ENCODE measurements at regions not wholly inside any gene's neighbourhood (a gene's known extent, or its start where the extent isn't known, plus 50 kb on each side); places are given as distances from the start of the nearest gene placed in this dataset.

GRCh38 chr3:22103423-22103822, 352.4 kb upstream of the ZNF385D start:
- Mint-ChIP-seq H3K4me3 (ENCODE audit: unreplicated experiment) (no peak overlapping the region), H3K4me1 (ENCODE audit: unreplicated experiment) (no peaks in the 10 kb centered on the region), H3K36me3 (ENCODE audit: low read depth, unreplicated experiment) (no peaks in the 10 kb centered on the region), H3K9me3 (ENCODE audit: unreplicated experiment) (no peaks in the 10 kb centered on the region), H3K27me3 (ENCODE audit: unreplicated experiment) (no peaks in the 10 kb centered on the region), H3K27ac (ENCODE audit: unreplicated experiment) (no peak overlapping the region)
- no peak for DNase-seq (ENCODE audit: low spot score)
- TF ChIP-seq CTCF (IDR thresholded peaks at IDR 0.05; ENCODE audit: unreplicated experiment) = no peak

- Mint-ChIP-seq H3K36me3 (ENCODE audit: low read depth, unreplicated experiment) (no peaks in the 10 kb centered on the region), H3K4me3 (ENCODE audit: unreplicated experiment) (no peak overlapping the region), H3K27me3 (ENCODE audit: unreplicated experiment) (no peaks in the 10 kb centered on the region), H3K4me1 (ENCODE audit: unreplicated experiment) (no peaks in the 10 kb centered on the region), H3K9me3 (ENCODE audit: unreplicated experiment) (no peaks in the 10 kb centered on the region), H3K27ac (ENCODE audit: unreplicated experiment) (no peak overlapping the region)
- TF ChIP-seq CTCF (IDR thresholded peaks at IDR 0.05; ENCODE audit: unreplicated experiment) = no peak
- DNase-seq (ENCODE audit: low spot score) = no peak
These were observed 355.3 kb upstream of the ZNF385D start for GRCh38 chr3:22106213-22106896.

- Mint-ChIP-seq H3K27ac (ENCODE audit: unreplicated experiment) (no peak overlapping the region), H3K4me3 (ENCODE audit: unreplicated experiment) (no peak overlapping the region), H3K4me1 (ENCODE audit: unreplicated experiment) (no peaks in the 10 kb centered on the region), H3K27me3 (ENCODE audit: unreplicated experiment) (no peaks in the 10 kb centered on the region), H3K9me3 (ENCODE audit: unreplicated experiment) (no peaks in the 10 kb centered on the region), H3K36me3 (ENCODE audit: low read depth, unreplicated experiment) (no peaks in the 10 kb centered on the region)
- no peak for TF ChIP-seq CTCF (IDR thresholded peaks at IDR 0.05; ENCODE audit: unreplicated experiment)
- DNase-seq (ENCODE audit: low spot score) = no peak
These were observed 360.2 kb upstream of the ZNF385D start for GRCh38 chr3:22111226-22111625.

GRCh38 chr3:22113453-22113852, 362.4 kb upstream of the ZNF385D start:
- H3K27me3 Mint-ChIP-seq (ENCODE audit: unreplicated experiment) = no peaks in the 10 kb centered on the region
- H3K36me3 Mint-ChIP-seq (ENCODE audit: low read depth, unreplicated experiment) = no peaks in the 10 kb centered on the region
- H3K4me3 Mint-ChIP-seq (ENCODE audit: unreplicated experiment) = no peak overlapping the region
- no peak for DNase-seq (ENCODE audit: low spot score)
- no peak overlapping the region for H3K27ac Mint-ChIP-seq (ENCODE audit: unreplicated experiment)
- no peak for TF ChIP-seq CTCF (IDR thresholded peaks at IDR 0.05; ENCODE audit: unreplicated experiment)
- H3K9me3 Mint-ChIP-seq (ENCODE audit: unreplicated experiment) = no peaks in the 10 kb centered on the region
- no peaks in the 10 kb centered on the region for H3K4me1 Mint-ChIP-seq (ENCODE audit: unreplicated experiment)

- no peaks in the 10 kb centered on the region for H3K9me3 Mint-ChIP-seq (ENCODE audit: unreplicated experiment)
- TF ChIP-seq CTCF (IDR thresholded peaks at IDR 0.05; ENCODE audit: unreplicated experiment) = no peak
- H3K36me3 Mint-ChIP-seq (ENCODE audit: low read depth, unreplicated experiment) = no peaks in the 10 kb centered on the region
- H3K27me3 Mint-ChIP-seq (ENCODE audit: unreplicated experiment) = no peaks in the 10 kb centered on the region
- H3K4me3 Mint-ChIP-seq (ENCODE audit: unreplicated experiment) = no peak overlapping the region
- H3K4me1 Mint-ChIP-seq (ENCODE audit: unreplicated experiment) = no peaks in the 10 kb centered on the region
- DNase-seq (ENCODE audit: low spot score) = no peak
- H3K27ac Mint-ChIP-seq (ENCODE audit: unreplicated experiment) = no peak overlapping the region
These were observed 364.6 kb upstream of the ZNF385D start for GRCh38 chr3:22115581-22115980.

Data from endothelial cell (in vitro differentiated cells).